ENCODE measurements at regions not wholly inside any gene's neighbourhood (a gene's known extent, or its start where the extent isn't known, plus 50 kb on each side); places are given as distances from the start of the nearest gene placed in this dataset.

DNA sequence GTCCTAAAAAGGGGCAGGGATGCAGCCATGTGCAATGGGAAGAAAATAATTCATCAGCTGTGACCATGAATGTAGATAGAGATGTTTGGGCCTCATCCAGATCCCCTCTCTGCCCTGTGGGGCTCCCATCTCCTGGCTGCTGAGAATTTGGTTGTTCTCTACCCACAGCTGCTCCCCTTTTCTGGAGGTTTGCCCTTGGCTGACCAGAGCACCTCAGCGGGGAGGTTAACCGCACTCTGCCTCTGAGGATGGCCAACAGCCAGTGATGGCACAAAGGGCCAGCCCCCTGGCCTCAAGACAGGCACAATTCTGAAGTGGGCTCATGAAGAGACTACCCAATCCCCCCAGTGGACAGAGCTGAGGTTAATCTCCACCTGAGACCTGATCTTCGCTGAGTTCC, 61.5 kb upstream of the SERP2 start:
- H3K4me1 Mint-ChIP-seq, result peaks cover 5% of the 10 kb centered on the region in 2 experiments
- WGBS (ENCODE audit: extremely low coverage, insufficient read length, low lambda C conversion rate), result no CpG with 5 or more reads among the region's 3 CpGs
- Histone ChIP-seq H2BK5ac (ENCODE audit: insufficient read length, low read length) (no peak overlapping the region), H3K27me3 (ENCODE audit: insufficient read depth, low read length) (peaks cover 6% of the 10 kb centered on the region), H3K23ac (ENCODE audit: insufficient read length, low read depth, low read length) (no peak overlapping the region), H3K18ac (ENCODE audit: insufficient read length, low read depth, low read length) (no peak overlapping the region), H4K20me1 (ENCODE audit: control insufficient read depth, insufficient read depth, insufficient read length) (no peaks in the 10 kb centered on the region), H3T11ph (ENCODE audit: low read length) (no peak overlapping the region), H3K4me1 (ENCODE audit: insufficient read depth, low read length) (no peaks in the 10 kb centered on the region), H3K79me1 (ENCODE audit: insufficient read depth, low read depth, low read length, poor library complexity, severe bottlenecking) (no peaks in the 10 kb centered on the region), H3K4ac (ENCODE audit: low read depth, low read length) (no peak overlapping the region), H4K8ac (replicated peaks; ENCODE audit: insufficient read length, low read depth, low read length) (no peak overlapping the region), H3K79me2 (ENCODE audit: insufficient read depth, low read length) (no peaks in the 10 kb centered on the region), H2BK120ac (ENCODE audit: low read depth, low read length, poor library complexity, severe bottlenecking) (no peak overlapping the region), H3K56ac (ENCODE audit: insufficient read length, low read depth, low read length) (no peak overlapping the region), H3K14ac (ENCODE audit: insufficient read depth, low read length) (no peak overlapping the region), H3K4me2 (ENCODE audit: insufficient read depth, insufficient read length, low read length) (no peak overlapping the region), H4K5ac (ENCODE audit: insufficient read length, low read depth, low read length) (no peak overlapping the region), H3K9ac (ENCODE audit: extremely low read depth, insufficient read length, low read length) (no peak overlapping the region), H2BK20ac (ENCODE audit: low read depth, low read length, poor library complexity, severe bottlenecking) (no peak overlapping the region), H4K91ac (ENCODE audit: insufficient read length, low read depth, low read length) (no peak overlapping the region), H2BK15ac (ENCODE audit: low read depth, low read length) (no peak overlapping the region), H3K23me2 (ENCODE audit: insufficient read length, low read depth, low read length, poor library complexity, severe bottlenecking) (no peaks in the 10 kb centered on the region), H2BK12ac (ENCODE audit: insufficient read length, low read depth, low read length) (no peak overlapping the region), H2AFZ (ENCODE audit: low read length) (no peak overlapping the region), H3K27ac (ENCODE audit: insufficient read length, low read depth, low read length) (no peak overlapping the region), H2AK5ac (ENCODE audit: insufficient read length, low read length) (no peak overlapping the region), H3K9me3 (ENCODE audit: control insufficient read depth, low read depth, low read length) (no peaks in the 10 kb centered on the region)
- no peak overlapping the region for H3K4me3 Mint-ChIP-seq
- peaks cover 0 to 2% of the 10 kb centered on the region in 2 experiments; a peak in 2 of 5 replicates for H3K9me3 Mint-ChIP-seq
- no peaks in the 10 kb centered on the region for H3K36me3 Mint-ChIP-seq (ENCODE audit: insufficient read depth in 1 of 3, low read depth in 3 of 3)
- TF ChIP-seq, protein P1, sequence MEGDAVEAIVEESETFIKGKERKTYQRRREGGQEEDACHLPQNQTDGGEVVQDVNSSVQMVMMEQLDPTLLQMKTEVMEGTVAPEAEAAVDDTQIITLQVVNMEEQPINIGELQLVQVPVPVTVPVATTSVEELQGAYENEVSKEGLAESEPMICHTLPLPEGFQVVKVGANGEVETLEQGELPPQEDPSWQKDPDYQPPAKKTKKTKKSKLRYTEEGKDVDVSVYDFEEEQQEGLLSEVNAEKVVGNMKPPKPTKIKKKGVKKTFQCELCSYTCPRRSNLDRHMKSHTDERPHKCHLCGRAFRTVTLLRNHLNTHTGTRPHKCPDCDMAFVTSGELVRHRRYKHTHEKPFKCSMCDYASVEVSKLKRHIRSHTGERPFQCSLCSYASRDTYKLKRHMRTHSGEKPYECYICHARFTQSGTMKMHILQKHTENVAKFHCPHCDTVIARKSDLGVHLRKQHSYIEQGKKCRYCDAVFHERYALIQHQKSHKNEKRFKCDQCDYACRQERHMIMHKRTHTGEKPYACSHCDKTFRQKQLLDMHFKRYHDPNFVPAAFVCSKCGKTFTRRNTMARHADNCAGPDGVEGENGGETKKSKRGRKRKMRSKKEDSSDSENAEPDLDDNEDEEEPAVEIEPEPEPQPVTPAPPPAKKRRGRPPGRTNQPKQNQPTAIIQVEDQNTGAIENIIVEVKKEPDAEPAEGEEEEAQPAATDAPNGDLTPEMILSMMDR (conservative IDR thresholded peaks at IDR 0.05), result no peak
- peaks cover 70% of the 10 kb centered on the region for H3K27me3 Mint-ChIP-seq (ENCODE audit: low read depth)
- H3K27ac Mint-ChIP-seq, result no peak overlapping the region
- DNase-seq, result no peak

All from H9 (cell line).